ENCODE measurements at regions not wholly inside any gene's neighbourhood (a gene's known extent, or its start where the extent isn't known, plus 50 kb on each side); places are given as distances from the start of the nearest gene placed in this dataset.
"Not testable (repeated sequence)": the region's sequence is repeated elsewhere in the genome, so short reads cannot be mapped to it uniquely, and the experiment has no call there.

DNA sequence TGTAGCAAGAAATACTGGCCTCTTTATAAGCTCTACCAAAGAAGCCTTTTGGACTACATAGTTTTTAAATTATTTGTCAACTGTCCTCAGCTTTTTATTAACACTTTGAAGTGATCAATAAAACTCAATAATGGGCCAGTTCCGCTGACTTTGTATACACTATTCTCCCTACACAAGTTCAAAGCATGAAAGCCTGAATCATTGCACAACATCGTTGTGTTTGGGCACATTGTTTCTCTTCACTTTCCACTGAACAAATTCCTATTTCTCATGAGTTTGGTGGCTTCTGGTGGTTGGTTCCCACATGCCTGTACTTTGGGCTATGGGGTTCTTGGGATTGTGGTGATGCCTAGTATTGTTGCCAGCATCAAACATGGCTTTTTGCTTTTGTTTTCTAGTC is 561.8 kb upstream of the LRRN3 start:
- no peak for DNase-seq

DNA sequence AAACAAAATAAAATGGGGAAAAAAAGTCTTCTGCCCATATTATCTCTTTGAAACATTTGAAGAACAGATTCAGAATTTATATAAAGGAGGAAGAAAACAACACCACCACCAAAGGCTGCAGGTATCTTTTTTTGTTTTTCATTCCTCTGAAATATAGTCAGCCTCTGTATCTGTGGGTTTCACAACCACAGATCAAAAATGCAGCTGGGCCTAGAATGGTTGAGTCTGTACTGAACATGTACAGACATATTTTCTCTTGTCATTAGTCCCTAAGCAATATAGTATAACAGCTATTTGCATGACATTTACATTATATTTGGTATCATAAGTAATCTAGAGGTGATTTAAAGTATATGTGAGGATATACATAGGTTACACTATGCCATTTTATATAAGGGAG is 559.7 kb upstream of the LRRN3 start:
- no peak for DNase-seq

DNA sequence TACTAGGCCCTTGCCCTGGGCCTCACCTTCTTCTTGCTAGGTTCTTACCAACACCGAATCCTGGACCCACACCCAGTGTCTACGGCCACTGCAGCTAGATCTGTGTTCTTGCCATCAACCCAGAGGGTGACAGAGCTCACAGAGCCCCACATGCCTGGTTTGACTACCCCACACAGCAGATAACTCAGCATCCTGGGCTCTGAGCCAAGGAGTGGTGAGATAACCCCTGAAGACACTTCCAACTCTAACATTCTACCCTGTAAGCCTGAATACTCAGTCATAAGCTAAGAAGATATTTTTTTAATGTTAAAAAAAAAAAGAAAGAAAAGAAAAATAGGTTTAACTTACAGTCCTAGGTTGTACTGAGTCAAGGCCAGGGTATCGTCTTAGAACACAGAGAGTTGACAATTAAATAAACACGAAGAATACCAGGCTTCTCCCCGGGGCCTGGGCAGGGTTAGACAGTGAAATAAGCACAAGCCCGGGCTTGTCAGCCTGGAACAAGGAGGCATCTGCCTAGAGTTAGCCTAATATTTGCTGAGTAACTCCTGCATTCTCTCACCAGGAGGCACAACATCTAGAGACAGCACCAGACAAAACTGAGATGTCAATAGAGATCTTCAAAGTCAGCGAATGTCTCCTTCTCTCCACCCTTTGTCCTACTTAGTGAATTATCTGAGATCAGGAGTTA is 556.5 kb upstream of the LRRN3 start:
- DNase-seq: no peak

DNA sequence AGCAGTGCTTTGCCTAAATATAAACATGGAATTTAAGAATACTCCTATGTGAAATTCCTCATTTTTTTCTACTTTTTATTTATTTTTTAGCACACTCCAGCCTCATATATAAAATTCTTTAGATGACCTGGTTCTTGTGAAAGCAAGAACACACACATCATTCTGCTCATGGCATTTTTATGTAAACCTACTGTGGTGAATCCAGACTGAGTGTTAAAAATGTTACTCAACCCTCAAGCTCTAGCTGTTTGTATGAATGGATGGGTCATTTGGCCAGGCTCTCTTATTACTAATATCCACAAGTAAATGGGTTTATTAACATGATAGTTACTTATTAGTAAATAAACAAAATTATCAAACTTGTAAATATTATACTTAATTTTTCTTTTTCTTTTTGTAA is 551.7 kb upstream of the LRRN3 start:
- DNase-seq: no peak

DNA sequence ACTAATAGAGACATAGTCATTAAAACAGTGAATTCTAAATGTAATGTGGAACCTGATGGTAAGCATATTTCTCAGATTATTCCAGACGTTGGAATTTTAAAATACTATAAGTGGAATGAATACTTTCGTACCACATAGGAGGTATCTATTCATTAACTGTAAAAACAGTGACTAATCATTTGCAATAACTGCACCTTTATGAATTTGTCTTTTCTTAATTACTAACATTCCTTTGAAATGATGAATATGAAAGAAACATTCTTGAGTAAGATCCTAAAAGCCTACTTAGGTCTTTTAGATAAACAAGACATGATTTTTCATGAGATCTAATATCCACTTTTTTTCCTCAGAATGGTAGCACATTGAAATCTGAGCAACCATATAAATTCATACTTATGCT is 549.0 kb upstream of the LRRN3 start:
- DNase-seq: no peak

- DNase-seq: no peak
Observed at GRCh38 chr7:110544194-110544593, 546.7 kb upstream of the LRRN3 start.

DNA sequence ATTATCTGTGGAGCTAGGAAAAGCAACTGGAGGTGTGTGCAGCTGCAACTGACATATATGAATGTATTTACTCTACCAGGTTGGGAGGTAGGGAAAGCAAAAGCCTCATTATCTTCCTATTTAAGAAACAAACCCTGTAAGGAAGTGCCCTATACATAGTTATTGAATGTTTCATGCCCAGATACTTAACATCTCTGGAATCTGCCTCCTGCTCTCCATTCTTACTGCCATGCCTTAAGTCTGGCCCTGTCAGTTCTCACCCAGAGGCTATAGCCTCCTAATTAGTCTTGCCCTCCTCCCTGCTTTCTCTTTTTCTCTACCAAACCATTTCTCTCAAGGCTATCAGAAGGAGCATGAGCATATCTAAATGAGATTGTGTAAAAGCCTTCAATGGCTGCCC is 542.6 kb upstream of the LRRN3 start:
- DNase-seq: no peak

GRCh38 chr7:110557136-110557535 is 533.8 kb upstream of the LRRN3 start:
- no peak for DNase-seq

DNA sequence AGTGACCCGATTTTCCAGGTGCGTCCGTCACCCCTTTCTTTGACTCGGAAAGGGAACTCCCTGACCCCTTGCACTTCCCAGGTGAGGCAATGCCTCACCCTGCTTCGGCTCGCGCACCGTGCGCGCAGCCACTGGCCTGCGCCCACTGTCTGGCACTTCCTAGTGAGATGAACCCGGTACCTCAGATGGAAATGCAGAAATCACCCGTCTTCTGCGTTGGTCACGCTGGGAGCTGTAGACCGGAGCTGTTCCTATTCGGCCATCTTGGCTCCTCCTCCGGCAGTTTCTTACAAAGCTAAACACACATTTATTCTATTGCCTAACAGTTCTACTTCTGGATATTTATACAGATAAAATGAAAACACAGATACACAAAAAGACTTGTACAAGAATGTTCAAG is 527.6 kb upstream of the LRRN3 start:
- DNase-seq: not testable (repeated sequence)

DNA sequence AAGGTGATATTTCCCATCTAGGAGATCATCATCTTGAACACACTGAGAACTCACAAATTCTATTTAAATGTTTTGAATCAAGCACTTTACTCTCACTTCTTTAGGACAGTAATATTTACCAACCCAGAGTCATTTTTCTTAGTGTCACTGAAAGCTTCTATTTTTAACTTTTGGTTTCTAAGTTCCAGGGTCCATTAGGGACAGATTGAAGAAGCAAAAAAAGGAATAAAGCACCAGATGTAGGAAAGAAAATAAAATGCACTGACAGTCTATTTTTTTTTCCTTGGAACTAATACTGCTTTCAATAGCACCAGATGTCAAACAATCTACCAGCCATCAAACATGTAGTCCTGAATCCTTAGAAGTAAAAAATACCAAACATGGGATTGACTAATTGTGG is 526.7 kb upstream of the LRRN3 start:
- no peak for DNase-seq

- DNase-seq: no peak
Observed at GRCh38 chr7:110568388-110568787, 522.5 kb upstream of the LRRN3 start.

DNA sequence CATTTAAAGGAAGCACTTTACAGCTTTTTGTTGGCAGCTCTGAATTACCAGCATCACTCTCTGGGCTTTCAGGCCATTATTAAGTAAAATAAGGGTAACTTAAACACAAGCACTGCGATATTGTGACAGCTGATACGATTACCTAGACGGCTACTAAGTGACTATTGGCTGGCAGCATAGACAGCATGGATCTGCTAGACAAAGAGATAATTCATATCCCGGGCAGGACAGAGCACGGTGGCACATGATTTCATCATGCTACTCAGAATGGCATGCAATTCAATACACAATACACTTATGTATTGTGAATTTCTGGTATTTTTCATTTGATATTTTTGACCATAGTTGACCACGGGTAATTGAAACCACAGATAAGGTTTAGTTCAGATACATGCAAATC is 522.0 kb upstream of the LRRN3 start:
- no peak for DNase-seq

- DNase-seq: no peak
Observed at GRCh38 chr7:110569486-110570205, 521.3 kb upstream of the LRRN3 start.

DNA sequence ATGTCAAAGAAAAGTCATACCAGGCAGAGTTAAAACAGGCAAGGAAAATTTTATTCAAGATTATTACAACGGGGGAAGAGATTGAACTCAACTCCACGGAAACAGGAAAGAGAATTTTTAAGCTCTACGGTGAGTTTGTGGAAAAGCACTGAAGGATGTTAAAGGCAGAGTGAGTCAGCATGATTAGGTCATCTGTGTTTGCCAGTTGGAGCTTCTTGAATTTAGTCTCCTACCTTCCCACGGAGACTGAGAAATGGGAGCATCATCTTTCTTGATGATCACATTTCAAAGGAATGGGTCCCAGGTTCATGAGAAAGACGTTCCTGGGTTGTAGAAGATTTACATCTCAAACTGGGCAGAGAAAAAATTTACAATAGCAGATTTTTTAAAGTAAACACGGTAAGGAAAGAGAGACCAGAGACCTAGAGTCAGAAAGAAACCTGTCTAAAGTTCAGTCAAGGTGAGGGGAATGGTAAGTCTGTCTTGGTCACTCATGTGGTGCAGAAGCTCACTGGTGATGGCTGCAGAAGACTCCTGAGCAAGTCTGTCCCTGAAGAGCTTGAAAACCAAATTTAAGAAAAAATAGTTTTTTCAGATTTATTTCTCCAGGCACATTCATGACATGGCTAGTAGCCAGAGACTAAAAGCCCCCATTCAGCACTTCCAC is 516.9 kb upstream of the LRRN3 start:
- no peak for DNase-seq

DNA sequence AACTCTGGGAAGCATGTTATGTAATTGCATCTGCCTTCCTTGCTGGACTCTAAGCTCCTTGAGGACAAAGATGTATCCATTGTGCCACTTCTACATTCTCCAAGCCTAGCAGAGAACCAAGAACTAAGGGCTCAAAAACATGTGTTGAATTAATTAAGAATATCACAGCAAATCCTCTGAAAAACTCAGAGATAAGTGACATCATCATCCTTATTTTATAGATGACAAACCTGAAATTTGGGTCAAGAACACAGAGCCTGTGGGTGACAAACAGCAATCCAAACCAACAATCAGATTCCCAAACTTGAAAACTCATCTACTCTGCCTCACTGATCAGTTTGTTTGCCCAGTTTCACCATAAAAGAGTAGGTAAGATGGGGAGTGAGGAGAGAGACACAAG is 503.6 kb upstream of the LRRN3 start:
- no peak for DNase-seq

DNA sequence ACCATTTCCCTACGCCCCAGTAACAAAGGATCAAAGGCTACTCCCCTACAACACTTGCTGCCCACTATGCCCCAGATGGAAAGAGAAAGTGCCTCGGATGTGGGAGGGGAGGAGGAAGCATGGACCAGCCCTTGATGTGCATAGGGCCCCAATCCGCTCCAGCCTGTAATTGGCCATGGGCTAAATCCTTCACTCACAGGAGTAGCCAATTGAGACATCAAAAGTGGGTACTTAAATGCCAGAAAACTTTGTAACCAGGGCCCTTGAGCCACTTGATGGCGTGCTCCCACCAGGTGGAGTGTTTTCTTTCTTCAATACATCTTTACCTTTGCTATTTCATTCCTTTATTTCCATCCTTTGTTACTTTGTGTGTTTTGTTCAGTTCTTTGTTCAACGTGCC is 500.5 kb upstream of the LRRN3 start:
- no peak for DNase-seq

DNA sequence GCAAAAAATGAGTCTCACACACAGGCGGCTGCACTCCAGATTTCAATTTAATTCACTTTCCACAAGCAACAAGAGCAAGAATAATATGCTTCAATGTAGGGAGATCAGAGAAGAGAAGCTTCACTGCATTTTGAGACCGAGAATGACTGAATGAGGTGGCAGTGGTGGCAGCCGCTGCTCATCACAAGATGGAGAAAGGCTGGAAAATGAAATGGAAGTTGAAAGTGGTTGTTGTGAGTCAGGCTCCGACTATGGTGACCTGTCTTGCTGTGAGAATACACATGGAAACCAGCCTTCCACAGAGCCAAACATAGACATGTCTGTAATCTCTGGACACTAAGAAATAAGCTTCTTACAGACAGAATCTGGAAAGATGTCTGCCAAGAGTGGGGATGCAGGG is 499.6 kb upstream of the LRRN3 start:
- DNase-seq: no peak

DNA sequence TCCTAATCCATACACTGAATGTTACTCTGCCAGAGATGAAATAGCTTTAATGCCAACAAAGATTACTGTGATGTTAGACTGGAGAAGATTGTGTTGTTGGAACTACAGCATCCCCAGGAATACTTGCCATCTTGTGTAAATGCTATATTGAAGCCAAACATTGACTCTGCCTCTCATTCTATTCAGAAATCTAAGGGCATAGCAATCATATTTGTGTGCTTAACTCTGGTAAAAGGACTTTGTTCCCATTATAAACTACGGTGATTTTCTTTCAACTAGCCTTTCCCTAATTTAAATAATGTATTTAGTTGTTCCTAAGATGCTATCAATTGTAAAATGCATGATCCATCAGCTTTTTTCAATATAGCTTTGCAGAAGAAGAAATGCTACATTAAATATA is 498.4 kb upstream of the LRRN3 start:
- no peak for DNase-seq

DNA sequence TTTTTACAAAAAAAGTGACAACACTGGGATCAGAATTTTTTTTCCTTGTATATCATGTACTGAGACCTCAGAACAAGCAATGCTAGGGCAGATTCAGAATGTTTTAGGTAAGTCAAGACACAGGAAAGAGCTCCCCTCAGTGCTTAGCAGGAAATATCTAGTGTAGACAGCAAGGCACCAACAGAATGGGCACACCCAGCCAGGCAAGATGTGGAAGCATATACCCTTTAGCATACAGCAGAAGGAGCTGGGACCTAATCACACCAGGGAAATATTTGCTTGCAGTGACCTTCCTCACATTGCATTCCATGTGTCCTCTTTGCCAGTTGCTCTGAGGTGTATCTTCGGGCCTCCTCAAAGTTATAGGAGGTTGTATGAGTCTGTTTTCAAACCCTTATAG is 497.6 kb upstream of the LRRN3 start:
- no peak for DNase-seq

DNA sequence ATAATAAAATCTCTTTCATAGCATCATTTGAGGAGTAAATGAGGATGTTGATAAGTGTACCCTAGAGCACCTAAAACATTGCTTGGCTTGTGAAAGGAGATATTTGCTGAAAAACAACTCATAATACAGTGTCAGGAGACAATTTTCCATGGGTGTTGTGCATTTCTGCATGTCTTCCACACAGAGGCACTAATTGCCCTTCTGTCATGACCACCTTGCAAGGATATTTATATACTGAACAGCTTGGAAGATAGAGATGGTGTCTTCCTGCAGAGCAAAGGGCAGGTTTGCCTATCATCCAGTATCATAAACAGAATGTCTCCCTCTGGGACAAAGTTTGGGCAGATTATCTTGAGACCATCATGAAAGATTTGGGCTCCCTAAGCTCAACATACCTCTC is 495.2 kb upstream of the LRRN3 start:
- no peak for DNase-seq

- peak in 1 of 2 experiments; percentile 28 for DNase-seq
Observed at GRCh38 chr7:110600956-110601355, 490.0 kb upstream of the LRRN3 start.

DNA sequence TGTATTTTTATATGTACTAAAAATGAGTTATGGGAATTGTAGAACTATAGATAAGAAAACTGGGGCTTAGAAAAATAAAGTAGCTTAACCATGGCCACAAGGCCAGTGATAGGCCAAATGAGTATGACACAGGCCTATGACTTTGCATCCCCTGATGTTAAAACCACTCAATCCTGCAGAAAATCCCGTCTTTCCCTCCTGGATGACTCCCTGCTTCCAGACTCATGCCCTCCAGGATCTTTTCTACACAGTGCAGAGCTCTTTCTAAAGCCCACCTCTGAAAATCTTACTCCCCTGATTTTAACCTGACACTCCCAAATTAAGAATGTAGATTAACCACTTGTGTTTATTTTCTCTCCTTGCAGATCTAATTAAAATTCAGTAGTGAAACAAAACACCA is 489.2 kb upstream of the LRRN3 start:
- DNase-seq: no peak

- no peak for DNase-seq
Observed at GRCh38 chr7:110604206-110604605, 486.7 kb upstream of the LRRN3 start.

DNA sequence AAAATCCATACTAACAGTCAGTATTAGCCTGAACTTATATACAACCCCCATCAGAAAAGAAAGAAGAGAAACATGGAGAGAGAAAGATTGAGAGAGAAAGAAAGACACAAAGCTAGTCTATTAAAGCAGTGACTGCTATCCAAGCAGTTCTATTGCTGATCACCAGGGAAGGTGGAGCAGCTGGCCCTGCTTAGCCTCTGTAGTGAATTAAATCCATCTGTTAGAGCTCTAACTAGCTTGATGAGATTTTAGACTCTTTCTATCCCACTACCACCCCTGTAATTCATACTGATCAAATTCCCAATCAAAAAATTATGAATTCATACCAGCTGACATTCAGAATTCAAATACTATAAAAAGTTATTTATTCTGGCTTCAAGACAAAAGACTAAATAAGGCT is 486.0 kb upstream of the LRRN3 start:
- no peak for DNase-seq
